ENCODE measurements at regions not wholly inside any gene's neighbourhood (a gene's known extent, or its start where the extent isn't known, plus 50 kb on each side); places are given as distances from the start of the nearest gene placed in this dataset.
A peak's percentile ranks its signal among the peaks of the same experiment; 100 is the strongest.
"Not testable (repeated sequence)": the region's sequence is repeated elsewhere in the genome, so short reads cannot be mapped to it uniquely, and the experiment has no call there.

DNA sequence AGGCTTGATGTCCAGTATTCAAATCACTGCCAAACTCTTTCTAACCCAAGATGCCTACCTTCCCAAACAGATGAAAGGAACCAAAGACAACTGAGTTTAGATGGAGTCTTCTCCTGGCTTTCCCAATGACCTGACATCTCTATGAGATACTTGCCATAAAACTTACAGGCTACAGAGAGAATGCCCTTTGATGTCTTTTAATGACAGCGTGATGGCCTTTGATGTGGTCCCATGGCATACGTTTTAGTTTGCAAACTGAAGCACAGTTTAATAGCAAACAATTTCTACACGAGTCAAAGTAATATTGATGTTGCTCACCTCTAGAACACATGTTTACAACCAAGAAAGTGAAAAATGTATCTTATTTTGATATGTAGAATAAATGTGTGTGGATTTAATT lies 73.2 kb downstream of the ZIC4 start:
- no peak for DNase-seq (ENCODE audit: low read depth)

DNA sequence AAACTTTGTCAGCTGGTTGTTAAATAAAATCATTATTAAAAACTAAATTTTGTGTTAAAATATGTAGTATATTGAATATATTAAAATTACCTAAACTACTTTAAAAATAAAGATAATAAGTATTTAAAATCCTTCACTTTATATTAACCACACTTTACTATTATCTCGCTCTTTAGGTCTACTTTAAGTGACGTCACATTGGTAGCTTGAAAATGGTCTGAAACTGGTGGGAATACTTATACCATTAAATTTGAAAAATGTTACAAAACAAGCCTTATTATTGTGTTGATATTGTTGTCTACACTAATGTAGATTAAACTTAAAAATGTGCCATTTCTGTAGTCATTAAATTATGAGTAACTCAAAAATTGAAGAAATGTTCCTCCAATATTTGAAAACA lies 77.6 kb downstream of the ZIC4 start:
- DNase-seq (ENCODE audit: low read depth), result no peak

DNA sequence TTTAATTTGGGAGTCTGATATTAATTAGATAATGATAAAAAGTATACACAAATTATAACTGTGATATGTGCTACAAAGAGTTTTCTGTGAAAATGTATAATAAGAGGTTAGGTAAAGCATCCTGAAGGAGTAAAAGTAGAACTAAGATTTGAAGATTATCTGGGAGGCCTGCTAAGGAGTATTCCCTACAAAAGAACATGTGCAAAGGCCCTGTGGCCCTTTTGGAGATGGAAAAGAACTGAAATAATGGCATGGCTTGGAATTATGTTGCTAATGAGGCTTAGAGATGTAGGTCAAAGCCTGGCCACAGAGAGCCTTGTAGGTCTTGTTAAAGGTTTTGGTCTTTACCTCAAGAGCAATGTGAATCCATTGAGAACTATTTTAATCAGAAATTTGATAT lies 82.0 kb downstream of the ZIC4 start:
- DNase-seq (ENCODE audit: low read depth), result no peak

DNA sequence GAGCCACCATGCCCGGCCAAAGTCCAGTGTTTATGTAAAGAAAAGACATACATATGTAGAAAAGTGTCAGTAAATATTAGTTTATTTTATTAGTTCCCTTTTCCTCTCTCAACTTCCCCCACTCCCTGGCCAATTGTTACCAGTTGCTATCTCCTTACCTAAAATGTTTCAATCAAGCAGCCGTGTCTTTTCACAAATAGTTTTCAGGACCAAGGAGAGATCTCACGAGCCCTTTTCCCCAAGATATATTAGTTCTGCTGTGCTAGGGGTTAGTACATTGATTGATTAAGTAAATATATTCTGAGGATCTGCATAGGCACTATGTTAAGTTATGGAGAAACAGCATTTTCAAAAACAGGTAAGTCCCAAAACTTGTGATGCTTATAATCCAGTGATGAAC lies 87.4 kb downstream of the ZIC4 start:
- no peak for DNase-seq (ENCODE audit: low read depth)

DNA sequence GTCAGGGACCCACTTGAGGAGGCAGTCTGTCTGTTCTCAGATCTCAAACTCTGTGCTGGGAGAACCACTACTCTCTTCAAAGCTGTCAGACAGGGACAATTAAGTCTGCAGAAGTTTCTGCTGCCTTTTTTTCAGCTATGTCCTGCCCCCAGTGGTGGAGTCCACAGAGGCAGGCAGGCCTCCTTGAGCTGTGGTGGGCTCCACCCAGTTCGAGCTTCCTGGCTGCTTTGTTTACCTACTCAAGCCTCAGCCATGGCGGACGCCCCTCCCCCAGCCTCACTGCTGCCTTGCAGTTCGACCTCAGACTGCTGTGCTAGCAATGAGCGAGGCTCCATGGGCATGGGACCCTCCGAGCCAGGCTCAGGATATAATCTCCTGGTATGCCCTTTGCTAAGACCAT lies 89.3 kb downstream of the ZIC4 start:
- not testable (repeated sequence) for DNase-seq (ENCODE audit: low read depth)

DNA sequence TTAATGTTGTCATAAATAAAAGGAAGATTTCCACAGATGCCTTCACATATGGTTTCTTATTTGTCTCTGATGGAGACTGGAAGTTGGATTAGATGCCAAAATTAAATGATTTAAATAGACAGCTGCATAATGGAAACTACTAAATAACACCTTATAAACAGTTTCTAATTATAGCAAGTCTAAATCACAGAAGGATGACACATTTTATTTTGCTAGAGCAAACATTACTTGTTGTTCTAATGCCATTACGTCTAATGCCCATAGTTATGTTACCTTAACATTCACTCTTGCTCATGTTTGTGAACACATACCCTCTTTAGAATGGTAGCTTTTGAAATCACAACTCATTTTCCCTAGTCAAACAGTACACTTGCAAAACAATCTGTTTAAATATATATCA lies 92.8 kb downstream of the ZIC4 start:
- no peak for DNase-seq (ENCODE audit: low read depth)

DNA sequence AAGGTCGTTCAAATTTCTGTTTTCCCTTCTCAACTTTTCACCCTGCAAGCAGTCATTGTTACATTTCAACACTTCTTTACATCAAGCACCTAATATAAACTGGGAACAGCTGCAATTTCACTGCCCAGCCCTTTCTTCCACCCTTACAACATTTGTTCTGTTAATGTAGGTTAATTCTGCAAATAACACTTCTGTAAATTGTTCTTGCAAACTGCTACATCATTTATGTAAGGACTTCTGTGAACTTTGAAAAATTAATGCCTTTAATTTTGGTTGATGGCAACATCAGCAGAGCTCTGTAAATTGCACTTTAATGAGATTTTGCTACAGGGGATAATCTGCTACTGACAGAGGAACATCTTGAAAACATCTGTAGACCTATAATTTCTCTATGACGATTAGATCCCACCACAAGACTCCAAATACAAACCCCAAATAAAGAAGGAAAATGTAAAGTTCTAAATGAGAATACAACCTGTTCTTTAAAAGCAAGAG lies 93.5 kb downstream of the ZIC4 start:
- no peak for DNase-seq (ENCODE audit: low read depth)

DNA sequence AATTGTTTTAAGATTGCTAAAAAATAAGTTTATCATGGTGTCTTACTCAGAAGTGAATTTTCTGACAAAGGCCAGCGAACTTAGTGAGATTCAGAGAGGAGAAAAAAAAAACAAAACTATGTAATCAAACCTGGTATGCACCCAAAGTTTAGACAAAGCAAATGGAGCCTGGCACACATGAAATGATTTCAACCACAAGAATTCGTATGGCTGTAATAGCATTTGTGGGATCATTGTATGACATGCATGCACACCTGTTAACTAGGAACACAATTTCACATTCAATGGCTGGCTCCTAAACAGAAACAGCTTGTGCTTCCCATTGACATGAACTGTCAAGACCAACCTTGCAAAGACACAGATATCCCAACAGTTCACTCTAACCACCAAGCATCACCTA lies 94.6 kb downstream of the ZIC4 start:
- no peak for DNase-seq (ENCODE audit: low read depth)

DNA sequence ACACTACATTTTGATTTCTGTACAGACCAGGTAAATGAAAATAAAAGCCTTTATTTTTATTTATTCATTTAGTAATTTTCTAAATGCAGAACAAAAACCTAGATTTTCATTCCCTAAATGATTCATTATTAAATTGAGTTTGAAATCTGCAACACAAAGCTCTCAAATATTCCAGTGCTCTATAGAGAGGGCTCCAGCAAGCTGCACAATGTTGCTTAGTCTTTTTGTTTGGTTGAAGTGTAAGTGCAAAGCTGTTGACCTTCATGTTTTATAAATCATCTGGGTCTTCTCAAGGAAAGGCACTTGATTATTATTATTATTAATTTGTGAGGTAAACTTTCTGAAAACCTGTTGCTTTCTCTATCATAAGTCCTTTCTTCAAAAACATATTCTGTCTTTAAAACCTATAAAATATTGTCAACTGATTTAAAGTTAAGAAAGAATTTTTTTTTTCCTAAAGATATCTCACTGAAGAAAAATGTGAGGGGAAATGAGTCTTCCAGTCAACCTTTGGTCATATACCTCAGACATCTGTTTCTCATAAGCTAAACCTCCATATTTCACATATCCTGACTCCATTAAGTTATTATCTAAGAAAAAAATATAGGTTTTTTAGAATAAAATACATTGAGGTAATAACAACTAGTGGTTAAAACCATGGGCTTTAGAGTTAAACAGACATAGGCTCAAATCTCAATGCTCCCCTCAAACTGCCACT lies 100.7 kb downstream of the ZIC4 start:
- DNase-seq (ENCODE audit: low read depth), result no peak

DNA sequence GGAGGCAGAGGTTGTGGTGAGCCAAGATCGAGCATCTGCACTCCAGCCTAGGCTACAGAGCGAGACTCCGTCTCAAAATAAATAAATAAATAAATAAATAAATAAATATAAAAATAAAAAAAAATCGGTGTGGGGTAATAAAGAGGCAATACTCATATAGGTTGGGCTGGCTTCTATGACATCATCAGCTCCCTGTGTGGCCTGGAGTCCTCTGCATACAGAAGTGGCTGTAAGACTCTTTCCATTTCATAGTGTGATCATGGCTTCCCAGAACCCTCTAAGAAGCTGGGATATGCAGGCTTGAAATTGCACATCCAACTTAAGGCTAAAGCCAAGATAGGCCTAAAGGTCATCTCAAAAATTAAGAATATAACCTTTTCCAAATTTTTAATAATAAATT lies 101.6 kb downstream of the ZIC4 start:
- DNase-seq (ENCODE audit: low read depth), result no peak

DNA sequence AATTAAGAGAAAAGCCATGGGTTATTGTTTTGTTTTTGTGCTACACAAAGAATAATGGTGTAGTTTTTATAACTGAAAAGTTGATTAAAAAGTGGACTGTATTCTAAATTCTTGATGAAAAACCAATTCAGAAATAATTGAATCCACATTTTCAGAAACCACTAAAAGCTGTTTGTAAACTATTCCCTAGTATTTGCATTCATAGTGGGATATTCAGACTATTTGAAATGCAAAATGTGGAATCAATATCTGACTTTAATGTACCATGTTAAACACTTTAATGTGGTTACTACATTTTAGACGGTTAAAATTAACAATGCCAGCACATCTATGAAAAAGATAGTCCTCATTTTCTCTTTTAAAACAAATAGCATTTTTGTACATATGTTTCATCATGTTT lies 104.6 kb downstream of the ZIC4 start:
- DNase-seq (ENCODE audit: low read depth), result no peak

DNA sequence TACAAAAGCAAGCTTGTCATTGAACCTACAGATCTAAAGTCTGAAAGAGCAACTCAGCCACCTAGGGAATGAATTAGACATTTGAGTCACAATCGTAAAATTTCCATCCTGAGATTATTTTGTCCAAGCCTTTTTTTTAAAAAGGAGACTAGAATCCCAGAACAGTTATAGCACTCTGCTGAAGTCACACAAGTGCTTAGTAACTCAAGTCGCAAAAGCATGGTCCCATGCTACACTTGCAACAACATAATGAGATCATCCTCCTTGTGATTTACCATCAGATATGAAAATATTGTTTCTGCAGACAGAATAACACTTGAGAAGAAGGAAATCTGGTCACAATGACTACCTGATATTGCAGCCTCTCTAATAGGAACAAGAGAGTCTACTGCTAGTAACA lies 106.7 kb downstream of the ZIC4 start:
- no peak for DNase-seq (ENCODE audit: low read depth)

DNA sequence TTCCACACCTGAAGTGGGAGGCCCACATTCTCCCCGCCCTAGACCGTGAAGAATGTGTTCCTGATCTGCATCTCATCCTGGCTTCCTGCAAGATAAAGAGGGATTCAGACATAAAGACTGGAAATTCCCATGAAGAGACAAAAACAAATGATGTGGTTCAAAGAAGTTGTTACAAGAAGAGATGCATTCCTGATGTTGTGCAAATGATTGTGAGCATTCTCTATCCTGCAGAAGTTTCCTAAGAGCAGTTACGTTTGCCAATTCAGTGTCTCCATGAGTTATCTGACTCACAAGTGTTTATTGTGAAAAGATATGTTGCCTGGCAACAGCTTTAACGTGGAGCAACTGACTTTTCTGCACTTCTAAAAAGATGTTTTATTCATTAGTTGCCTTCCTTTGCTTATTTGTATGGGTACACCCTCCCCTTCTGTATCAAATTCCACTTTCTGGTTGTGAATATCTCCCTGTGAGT lies 107.8 kb downstream of the ZIC4 start:
- DNase-seq (ENCODE audit: low read depth), result peak; percentile 96

DNA sequence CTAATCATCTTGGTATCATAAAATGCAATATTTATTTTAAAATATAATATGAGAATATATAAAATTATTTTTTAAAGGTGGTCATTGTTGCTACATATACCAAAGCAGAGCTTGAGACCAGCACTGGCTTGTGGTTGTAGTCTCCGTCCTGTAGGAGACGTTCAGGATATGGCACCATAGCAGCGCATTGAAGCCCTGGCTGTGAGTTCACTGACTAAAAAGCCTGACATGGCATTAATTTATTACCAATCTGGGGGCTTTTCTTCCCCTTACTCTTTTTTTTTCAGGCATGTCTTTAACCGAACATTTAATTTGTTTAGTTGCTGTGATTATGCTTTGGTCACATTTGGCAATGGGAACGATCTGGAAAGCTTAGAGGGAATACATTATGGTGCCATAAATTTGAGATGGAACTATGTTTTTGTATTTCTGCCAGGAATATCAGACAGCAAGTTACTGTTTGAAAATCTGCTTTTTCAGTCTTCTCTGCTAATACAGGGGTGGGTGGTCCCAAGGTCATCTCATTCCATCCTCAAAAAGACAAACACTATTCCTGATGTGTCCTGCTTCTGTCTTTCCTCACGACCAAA lies 108.5 kb downstream of the ZIC4 start:
- DNase-seq (ENCODE audit: low read depth), result no peak

DNA sequence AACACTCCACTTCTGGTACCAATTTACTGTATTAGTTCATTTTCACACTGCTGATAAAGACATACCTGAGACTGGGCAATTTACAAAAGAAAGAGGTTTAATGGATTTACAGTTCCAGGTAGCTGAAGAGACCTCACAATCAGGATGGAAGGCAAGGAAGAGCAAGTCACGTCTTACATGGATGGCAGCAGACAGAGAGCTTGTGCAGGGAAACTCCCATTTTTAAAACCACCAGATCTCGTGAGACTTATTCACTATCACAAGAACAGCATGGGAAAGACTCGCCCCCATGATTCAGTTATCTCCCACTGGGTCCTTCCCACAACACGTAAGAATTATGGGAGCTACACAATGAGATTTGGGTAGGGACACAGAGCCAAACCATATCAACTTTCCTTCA lies 119.0 kb downstream of the ZIC4 start:
- not testable (repeated sequence) for DNase-seq (ENCODE audit: low read depth)

DNA sequence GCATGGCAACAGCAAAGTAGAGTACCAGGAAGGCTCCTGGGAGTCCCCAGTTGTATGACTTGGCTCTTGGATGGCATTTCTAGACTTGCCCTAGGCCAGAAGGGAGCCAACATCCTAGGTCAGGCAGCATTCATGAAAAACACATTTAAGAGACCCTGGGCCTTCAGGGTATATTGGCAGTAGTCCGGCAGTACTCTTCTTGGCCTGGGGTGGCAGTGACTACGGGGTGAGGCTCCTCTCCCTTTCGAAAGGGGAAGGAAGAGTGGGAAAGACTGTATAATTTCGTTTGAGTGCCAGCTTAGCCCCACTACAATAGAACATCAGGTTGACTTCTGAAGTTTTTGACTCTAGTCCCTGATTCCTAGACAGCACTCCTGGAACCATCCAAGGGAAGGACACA lies 136.4 kb downstream of the ZIC4 start:
- DNase-seq (ENCODE audit: low read depth), result no peak

DNA sequence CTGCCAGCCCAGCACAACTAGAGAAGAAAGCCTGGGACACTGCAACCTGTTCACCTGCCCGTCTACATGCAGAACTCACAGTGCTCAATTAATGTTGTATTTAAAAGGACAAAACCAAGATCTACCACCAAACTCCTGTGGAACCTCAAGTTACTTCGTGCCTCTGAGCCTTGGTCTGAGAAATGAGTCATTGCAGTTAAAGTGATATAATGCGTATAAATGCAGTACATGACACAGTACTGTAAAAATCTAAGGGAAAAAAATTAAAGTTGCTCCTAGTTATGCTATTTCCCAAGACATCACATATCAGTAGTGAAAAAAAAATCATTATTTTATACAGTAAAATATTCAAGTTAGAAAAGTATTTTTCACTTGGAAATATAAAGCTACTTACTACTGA lies 138.9 kb downstream of the ZIC4 start:
- DNase-seq (ENCODE audit: low read depth), result no peak

DNA sequence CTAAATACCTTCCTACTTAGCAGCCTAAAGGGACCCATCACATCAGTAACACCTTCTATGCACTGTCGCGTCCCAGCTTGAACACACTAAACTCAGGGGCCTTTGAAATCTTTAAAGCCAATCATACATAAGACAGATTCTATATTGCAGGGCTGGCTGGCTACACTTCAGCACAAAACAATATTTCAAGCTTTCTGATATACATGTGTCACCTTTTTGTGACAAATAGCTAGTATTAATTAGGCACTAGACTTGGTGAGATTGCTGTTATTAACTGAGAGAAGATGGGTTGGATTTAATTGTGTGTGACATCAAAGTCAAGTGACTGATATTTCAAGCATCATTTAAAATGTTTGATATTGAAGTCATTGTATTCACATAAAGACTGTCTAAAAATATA lies 148.4 kb downstream of the ZIC4 start:
- DNase-seq (ENCODE audit: low read depth), result no peak

DNA sequence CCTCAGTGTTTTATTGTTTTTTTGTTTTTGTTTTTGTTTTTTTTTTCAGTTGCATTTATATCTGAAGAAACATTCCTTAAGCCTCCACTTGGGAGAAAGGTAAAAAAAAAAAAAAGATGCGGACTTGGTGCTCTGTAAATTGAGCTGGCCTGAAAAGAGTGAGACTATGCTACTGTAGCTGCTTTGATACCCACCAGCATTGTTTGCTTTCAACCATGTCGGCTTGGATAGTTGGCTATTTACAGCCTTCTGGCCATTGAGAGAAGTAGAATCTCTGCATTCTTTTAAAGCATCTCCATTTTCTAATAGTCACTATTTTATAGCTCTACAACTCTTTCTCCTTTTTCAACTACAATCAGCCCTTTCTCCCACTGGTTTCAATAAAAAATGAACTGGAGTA lies 149.6 kb downstream of the ZIC4 start:
- no peak for DNase-seq (ENCODE audit: low read depth)

DNA sequence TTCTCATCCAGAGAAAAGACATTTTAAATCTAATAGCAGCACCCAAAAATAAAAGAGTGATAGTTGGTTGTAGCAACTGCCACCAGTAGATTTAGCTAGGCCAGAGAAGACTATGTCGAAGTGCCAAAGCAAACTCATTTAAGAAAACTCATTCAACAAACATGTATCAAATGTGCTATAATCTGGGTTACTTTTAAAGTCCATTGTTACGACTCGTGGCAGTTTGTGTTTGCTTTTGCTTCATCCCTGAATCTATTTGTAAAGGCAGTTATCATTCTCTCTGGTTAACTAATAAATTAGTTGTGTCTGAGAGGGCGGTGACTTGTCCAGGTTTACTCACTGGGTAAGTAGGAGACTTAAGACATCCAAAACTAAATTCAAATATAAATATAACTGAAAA lies 159.4 kb downstream of the ZIC4 start:
- DNase-seq (ENCODE audit: low read depth), result no peak

DNA sequence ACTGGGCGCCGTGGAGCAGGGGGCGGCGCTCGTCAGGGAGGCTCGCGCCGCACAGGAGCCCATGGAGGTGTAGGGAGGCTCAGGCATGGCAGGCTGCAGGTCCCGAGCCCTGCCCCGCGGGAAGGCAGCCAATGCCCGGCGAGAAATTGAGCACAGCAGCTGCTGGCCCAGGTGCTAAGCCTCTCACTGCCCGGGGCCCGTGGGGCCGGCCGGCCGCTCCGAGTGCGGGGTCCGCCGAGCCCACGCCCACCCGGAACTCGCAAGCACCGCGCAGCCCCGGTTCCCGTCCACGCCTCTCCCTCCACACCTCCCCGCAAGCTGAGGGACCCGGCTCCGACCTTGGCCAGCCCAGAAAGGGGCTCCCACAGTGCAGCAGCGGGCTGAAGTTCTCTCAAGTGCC lies 160.7 kb downstream of the ZIC4 start:
- DNase-seq (ENCODE audit: low read depth), result not testable (repeated sequence)

DNA sequence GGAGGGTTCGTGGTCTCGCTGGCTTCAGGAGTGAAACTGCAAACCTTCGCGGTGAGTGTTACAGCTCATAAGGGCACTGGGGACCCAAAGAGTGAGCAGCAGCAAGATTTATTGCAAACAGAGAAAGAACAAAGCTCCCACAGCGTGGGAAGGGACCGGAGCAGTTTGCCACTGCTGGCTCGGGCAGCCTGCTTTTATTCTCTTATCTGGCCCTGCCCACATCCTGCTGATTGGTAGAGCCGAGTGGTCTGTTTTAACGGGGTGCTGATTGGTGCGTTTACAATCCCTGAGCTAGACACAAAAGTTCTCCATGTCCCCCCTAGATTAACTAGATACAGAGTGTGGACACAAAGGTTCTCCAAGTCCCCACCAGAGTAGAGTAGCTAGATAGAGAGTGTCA lies 161.3 kb downstream of the ZIC4 start:
- DNase-seq (ENCODE audit: low read depth), result not testable (repeated sequence)

DNA sequence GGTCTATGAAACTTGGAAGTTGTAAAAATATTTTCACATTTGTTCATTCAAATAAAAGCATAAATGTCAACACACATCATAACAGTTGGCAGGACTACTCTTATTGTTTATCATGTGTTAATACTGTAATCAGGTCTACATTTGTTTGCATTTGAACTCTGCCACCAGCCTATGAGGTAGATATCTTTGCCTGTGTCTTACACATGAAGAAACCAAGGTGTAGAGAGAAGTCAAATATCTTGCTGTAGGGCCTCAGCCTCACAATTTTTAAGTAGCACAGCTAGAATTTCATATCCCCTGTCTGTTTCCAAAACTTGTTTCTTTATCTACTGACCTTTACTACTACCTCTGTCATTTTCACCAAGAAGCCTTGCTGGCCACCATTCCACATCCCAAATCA lies 161.9 kb downstream of the ZIC4 start:
- DNase-seq (ENCODE audit: low read depth), result no peak

DNA sequence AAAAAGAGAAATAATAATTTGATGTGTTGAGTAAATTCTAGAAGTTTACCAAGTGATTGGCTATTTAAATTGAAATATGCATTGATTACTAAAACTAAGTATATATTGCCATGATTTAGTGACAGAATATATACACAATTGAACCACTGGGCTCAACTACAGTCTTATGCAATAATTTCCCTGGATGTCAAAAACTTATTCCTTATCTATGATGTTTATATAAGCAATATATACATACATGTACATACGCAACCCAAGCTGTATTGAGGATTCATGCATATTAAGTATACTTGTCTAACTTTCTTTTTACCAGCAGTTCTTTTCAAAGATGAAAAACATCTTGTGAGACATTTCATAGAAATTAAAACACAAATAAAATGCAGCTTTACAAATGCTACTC lies 165.8 kb downstream of the ZIC4 start:
- DNase-seq (ENCODE audit: low read depth), result no peak
